ENCODE measurements at regions not wholly inside any gene's neighbourhood (a gene's known extent, or its start where the extent isn't known, plus 50 kb on each side); places are given as distances from the start of the nearest gene placed in this dataset.

DNA sequence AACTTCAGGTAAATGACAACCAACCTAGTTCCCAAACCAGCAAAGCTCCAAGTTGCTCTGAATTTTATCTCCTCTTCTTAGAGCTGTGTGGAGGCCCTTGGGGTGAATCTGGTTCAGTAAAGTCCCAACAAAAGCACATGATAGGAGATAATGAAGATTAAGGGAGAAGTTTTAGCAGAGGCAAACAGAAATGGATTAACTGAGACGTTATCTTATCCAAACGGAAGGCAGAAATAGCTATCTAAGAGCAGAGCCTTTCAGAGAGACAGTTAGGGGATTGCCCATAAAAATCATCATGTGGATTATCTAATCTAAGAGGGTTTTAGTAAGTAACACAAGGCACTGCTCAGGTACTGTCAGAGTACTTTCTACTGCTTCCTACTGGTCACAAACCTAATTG lies 183.9 kb upstream of the ZNF618 start:
- TF ChIP-seq, protein P1, sequence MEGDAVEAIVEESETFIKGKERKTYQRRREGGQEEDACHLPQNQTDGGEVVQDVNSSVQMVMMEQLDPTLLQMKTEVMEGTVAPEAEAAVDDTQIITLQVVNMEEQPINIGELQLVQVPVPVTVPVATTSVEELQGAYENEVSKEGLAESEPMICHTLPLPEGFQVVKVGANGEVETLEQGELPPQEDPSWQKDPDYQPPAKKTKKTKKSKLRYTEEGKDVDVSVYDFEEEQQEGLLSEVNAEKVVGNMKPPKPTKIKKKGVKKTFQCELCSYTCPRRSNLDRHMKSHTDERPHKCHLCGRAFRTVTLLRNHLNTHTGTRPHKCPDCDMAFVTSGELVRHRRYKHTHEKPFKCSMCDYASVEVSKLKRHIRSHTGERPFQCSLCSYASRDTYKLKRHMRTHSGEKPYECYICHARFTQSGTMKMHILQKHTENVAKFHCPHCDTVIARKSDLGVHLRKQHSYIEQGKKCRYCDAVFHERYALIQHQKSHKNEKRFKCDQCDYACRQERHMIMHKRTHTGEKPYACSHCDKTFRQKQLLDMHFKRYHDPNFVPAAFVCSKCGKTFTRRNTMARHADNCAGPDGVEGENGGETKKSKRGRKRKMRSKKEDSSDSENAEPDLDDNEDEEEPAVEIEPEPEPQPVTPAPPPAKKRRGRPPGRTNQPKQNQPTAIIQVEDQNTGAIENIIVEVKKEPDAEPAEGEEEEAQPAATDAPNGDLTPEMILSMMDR (IDR thresholded peaks at IDR 0.05; ENCODE audit: poor library complexity, severe bottlenecking): no peak
- TF ChIP-seq RAD21 (conservative IDR thresholded peaks at IDR 0.05) (no peak), MXI1 (conservative IDR thresholded peaks at IDR 0.05; ENCODE audit: poor library complexity, severe bottlenecking) (no peak), EZH2 (IDR thresholded peaks at IDR 0.05; ENCODE audit: borderline replicate concordance, insufficient read depth, low read length, poor library complexity, severe bottlenecking) (no peak)
- TF ChIP-seq, protein P2, sequence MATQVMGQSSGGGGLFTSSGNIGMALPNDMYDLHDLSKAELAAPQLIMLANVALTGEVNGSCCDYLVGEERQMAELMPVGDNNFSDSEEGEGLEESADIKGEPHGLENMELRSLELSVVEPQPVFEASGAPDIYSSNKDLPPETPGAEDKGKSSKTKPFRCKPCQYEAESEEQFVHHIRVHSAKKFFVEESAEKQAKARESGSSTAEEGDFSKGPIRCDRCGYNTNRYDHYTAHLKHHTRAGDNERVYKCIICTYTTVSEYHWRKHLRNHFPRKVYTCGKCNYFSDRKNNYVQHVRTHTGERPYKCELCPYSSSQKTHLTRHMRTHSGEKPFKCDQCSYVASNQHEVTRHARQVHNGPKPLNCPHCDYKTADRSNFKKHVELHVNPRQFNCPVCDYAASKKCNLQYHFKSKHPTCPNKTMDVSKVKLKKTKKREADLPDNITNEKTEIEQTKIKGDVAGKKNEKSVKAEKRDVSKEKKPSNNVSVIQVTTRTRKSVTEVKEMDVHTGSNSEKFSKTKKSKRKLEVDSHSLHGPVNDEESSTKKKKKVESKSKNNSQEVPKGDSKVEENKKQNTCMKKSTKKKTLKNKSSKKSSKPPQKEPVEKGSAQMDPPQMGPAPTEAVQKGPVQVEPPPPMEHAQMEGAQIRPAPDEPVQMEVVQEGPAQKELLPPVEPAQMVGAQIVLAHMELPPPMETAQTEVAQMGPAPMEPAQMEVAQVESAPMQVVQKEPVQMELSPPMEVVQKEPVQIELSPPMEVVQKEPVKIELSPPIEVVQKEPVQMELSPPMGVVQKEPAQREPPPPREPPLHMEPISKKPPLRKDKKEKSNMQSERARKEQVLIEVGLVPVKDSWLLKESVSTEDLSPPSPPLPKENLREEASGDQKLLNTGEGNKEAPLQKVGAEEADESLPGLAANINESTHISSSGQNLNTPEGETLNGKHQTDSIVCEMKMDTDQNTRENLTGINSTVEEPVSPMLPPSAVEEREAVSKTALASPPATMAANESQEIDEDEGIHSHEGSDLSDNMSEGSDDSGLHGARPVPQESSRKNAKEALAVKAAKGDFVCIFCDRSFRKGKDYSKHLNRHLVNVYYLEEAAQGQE (IDR thresholded peaks at IDR 0.05; ENCODE audit: borderline replicate concordance): no peak

Data from neural cell (in vitro differentiated cells).